ENCODE measurements at regions not wholly inside any gene's neighbourhood (a gene's known extent, or its start where the extent isn't known, plus 50 kb on each side); places are given as distances from the start of the nearest gene placed in this dataset.

- Histone ChIP-seq H3K36me3 (ENCODE audit: control insufficient read depth, insufficient read depth, low read length) (no peaks in the 10 kb centered on the region), H4K91ac (ENCODE audit: insufficient read depth, low read depth, low read length) (no peak overlapping the region), H2AK9ac (replicated peaks; ENCODE audit: low read depth, low read length, poor library complexity) (no peak overlapping the region), H2BK120ac (ENCODE audit: low read depth, low read length) (no peak overlapping the region; the same call in 1 of the 2 replicates), H3K9ac (ENCODE audit: low read depth, low read length) (no peak overlapping the region), H3K9me3 (ENCODE audit: control insufficient read depth, insufficient read depth, low read length) (no peaks in the 10 kb centered on the region), H4K8ac (ENCODE audit: low read depth in 2 of 2, low read length in 2 of 2) (peak overlapping the region in 1 of 2 experiments; percentile 69; a peak in 2 of 4 replicates), H3K4me3 (ENCODE audit: insufficient read depth, low read depth, low read length) (no peak overlapping the region), H3K56ac (ENCODE audit: extremely low read depth, insufficient read depth, low read length) (no peak overlapping the region), H2BK15ac (ENCODE audit: low read depth, low read length) (no peak overlapping the region), H2BK5ac (ENCODE audit: low read depth, low read length, poor library complexity, severe bottlenecking) (peak overlapping the region; percentile 95), H3K27ac (ENCODE audit: insufficient read depth, low read length) (peak overlapping the region; percentile 17; the same call in 1 of the 2 replicates), H4K5ac (ENCODE audit: low read depth, low read length) (peak overlapping the region; percentile 12; the same call in 1 of the 2 replicates), H3K4me2 (ENCODE audit: low read depth, low read length) (peak overlapping the region; percentile 16; the same call in 1 of the 2 replicates), H3K23ac (ENCODE audit: low read depth, low read length) (peak overlapping the region; percentile 23; the same call in 1 of the 2 replicates), H3K18ac (ENCODE audit: low read depth, low read length) (peak overlapping the region; percentile 40; the same call in 1 of the 2 replicates), H3K27me3 (ENCODE audit: control insufficient read depth, insufficient read depth, low read length) (no peaks in the 10 kb centered on the region), H3K4me1 (ENCODE audit: control insufficient read depth, insufficient read depth, low read length) (peaks cover 19% of the 10 kb centered on the region), H2BK20ac (ENCODE audit: low read depth, low read length) (peak overlapping the region; percentile 53; the same call in 1 of the 2 replicates), H3K79me1 (ENCODE audit: low read depth in 1 of 2, low read length in 2 of 2) (peaks cover 31 to 64% of the 10 kb centered on the region in 2 experiments), H3K9me1 (ENCODE audit: insufficient read depth, low read length) (peaks cover 11% of the 10 kb centered on the region), H3K14ac (replicated peaks; ENCODE audit: low read depth, low read length) (peak overlapping the region; percentile 37; the same call in 1 of the 2 replicates), H2AK5ac (ENCODE audit: low read depth, low read length) (no peak overlapping the region), H4K20me1 (ENCODE audit: insufficient read depth, low read length) (no peaks in the 10 kb centered on the region; the same call in 1 of the 2 replicates), H3K4ac (ENCODE audit: low read depth, low read length) (no peak overlapping the region), H2AFZ (replicated peaks; ENCODE audit: low read length, poor library complexity) (no peak overlapping the region)
- intact Hi-C loops (cut with micrococcal nuclease) (no loop called here), dilution Hi-C loops (cut with HindIII; ENCODE audit: low sequenced_read_pairs, unreplicated experiment) (no loop called here), in situ Hi-C loops (cut with MboI; ENCODE audit: low sequenced_read_pairs) (no loop called here)
- no peak for ATAC-seq (ENCODE audit: low read depth)
- ChIA-PET POLR2A (ENCODE audit: unreplicated experiment) (interaction anchor here (0.6 kb wide), 1 partner anchor 42 kb away, joined by 3 read pairs; no protein-coding TSS in a partner anchor), CTCF (interaction anchor here (0.6 kb wide), 1 partner anchor 389 kb away, joined by 4 read pairs; no protein-coding TSS in a partner anchor)
- WGBS, 2 experiments (ENCODE audit: extremely low coverage in 2 of 2, insufficient read length in 1 of 2), result no CpG with 5 or more reads among the region's 3 CpGs
- peak; percentile 73 for DNase-seq
- TF ChIP-seq MAFK (IDR thresholded peaks at IDR 0.05; ENCODE audit: low read depth, low read length) (peak; percentile 43), ELK1 (IDR thresholded peaks at IDR 0.05; ENCODE audit: borderline replicate concordance, low read depth, low read length) (no peak)
- no TSS peak for BruUV-seq (replicated peaks)
Observed at GRCh38 chr14:71362920-71363584, 455.8 kb downstream of the PCNX1 start.
